Body of pancreas (tissue), 4 donors: ENCODE measurements at regions not wholly inside any gene's neighbourhood (a gene's known extent, or its start where the extent isn't known, plus 50 kb on each side); places are given as distances from the start of the nearest gene placed in this dataset.
A peak's percentile ranks its signal among the peaks of the same experiment; 100 is the strongest.

Experiments
- POLR2A ChIP-seq, 3 donors: fragments of 450-650 bp; IDR thresholded peaks; one replicate each; pipeline ENCODE4 v1.6.1; 2016; ENCODE audit warnings: antibody characterized with exemption in 3 of 3, mild to moderate bottlenecking in 2 of 3
- TF ChIP-seq, protein P1 (sequence below), 7 experiments: fragments of 450-650 bp in 4 of 7; fragments of 200-600 bp in 3 of 7; sonication (generic) in 3 of 7; IDR thresholded peaks; one replicate each; pipeline ENCODE4 v1.5.1; 2016 to 2019; ENCODE audit warnings: antibody characterized with exemption in 7 of 7

DNA sequence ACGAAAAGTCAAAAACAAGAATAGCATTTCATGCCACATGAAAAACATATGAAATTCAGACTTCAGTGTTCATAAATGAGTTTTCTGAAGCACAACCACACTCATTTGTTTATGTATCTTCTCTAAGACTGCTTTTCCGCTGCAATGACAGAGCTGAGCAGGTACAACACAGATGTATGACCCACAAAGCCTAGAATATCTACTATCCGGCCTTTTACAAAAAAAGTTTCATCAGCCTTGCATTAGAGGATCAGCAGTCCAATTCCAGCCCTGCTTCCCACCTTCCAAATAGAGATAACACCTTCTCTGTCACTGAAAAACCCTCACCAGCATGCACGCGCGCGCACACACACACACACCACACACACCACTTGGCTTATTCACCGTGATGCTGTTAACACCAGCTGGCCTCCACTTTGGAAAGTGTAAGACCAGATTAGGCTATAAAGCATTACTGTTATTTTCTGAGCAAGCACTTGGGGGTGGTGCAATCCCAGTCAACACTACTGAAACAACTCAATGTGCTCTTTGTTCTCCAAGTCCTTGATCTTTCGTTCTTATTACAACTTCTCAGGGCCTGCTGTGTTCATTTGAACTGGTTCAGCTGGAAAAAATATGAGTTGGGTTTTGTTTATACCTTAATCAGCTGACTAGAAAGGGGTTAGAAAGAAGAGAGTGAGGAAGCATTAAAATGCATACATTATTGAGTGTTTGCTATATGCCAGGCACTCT is 90.0 kb downstream of the GLUL start:
- TF ChIP-seq, protein P1, sequence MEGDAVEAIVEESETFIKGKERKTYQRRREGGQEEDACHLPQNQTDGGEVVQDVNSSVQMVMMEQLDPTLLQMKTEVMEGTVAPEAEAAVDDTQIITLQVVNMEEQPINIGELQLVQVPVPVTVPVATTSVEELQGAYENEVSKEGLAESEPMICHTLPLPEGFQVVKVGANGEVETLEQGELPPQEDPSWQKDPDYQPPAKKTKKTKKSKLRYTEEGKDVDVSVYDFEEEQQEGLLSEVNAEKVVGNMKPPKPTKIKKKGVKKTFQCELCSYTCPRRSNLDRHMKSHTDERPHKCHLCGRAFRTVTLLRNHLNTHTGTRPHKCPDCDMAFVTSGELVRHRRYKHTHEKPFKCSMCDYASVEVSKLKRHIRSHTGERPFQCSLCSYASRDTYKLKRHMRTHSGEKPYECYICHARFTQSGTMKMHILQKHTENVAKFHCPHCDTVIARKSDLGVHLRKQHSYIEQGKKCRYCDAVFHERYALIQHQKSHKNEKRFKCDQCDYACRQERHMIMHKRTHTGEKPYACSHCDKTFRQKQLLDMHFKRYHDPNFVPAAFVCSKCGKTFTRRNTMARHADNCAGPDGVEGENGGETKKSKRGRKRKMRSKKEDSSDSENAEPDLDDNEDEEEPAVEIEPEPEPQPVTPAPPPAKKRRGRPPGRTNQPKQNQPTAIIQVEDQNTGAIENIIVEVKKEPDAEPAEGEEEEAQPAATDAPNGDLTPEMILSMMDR (IDR thresholded peaks at IDR 0.05): peak in 4 of 7 experiments; percentile 32 to 46 (median 39)
- no peak for TF ChIP-seq POLR2A (IDR thresholded peaks at IDR 0.05)
